AG04450 (cell line): ENCODE measurements at regions not wholly inside any gene's neighbourhood (a gene's known extent, or its start where the extent isn't known, plus 50 kb on each side); places are given as distances from the start of the nearest gene placed in this dataset.

Experiments
- CTCF ChIA-PET: fragments of 300-600, 350-600 bp; formaldehyde crosslinking; extraction: SDS; loops from one replicate; lab custom pipeline; 2022; ENCODE audit warnings: antibody characterized with exemption, inconsistent platforms; lab: Charles Lee
- POLR2A ChIA-PET: fragments of 350-600 bp; formaldehyde crosslinking; extraction: SDS; loops from one replicate; lab custom pipeline; 2021; ENCODE audit warnings: antibody characterized with exemption, inconsistent platforms; lab: Yijun Ruan, JAX
- DNase-seq: peaks from one replicate; pipeline ENCODE4 v3.0.0-alpha.2; 2011; ENCODE audit warnings: low read depth, low spot score
- H3K27ac ChIP-seq: one replicate; pipeline ENCODE4 v1.5.1; 2012; ENCODE audit warnings: low read depth, low read length, control low read depth
- H3K27me3 ChIP-seq: one replicate; pipeline ENCODE4 v1.6.0; 2012; ENCODE audit warnings: low read length; ENCODE audit not compliant: control insufficient read depth, insufficient read depth
- H3K4me3 ChIP-seq: 2 replicates; pipeline ENCODE4 v1.5.1; 2011; ENCODE audit warnings: mild to moderate bottlenecking, low read depth, low read length, control low read depth
- H3K9me3 ChIP-seq: 2 replicates; pipeline ENCODE4 v1.5.1; 2012; ENCODE audit warnings: low read length; ENCODE audit not compliant: control insufficient read depth, insufficient read depth
- CTCF ChIP-seq: IDR thresholded peaks from 2 replicates; pipeline ENCODE4 v1.5.1; 2011; ENCODE audit warnings: low read depth, low read length, control low read depth, inconsistent platforms

GRCh38 chr1:95650631-95651030, 416.6 kb downstream of the RWDD3 start:
- Histone ChIP-seq H3K9me3 (no peaks in the 10 kb centered on the region), H3K27ac (no peak overlapping the region)
- POLR2A ChIA-PET = no interaction called here

GRCh38 chr1:95652423-95652965, 418.5 kb downstream of the RWDD3 start:
- H3K4me3 ChIP-seq = no peak overlapping the region
- no peaks in the 10 kb centered on the region for H3K9me3 ChIP-seq
- POLR2A ChIA-PET = no interaction called here
- H3K27ac ChIP-seq = no peak overlapping the region
- CTCF ChIA-PET = no interaction called here
- no peaks in the 10 kb centered on the region for H3K27me3 ChIP-seq
- no peak for DNase-seq
- no peak for TF ChIP-seq CTCF

More at GRCh38 chr1:95650631-95651030, 416.6 kb downstream of the RWDD3 start:
- H3K27me3 ChIP-seq = no peaks in the 10 kb centered on the region
- CTCF ChIA-PET = no interaction called here
- no peak for DNase-seq
- no peak overlapping the region for H3K4me3 ChIP-seq
- no peak for TF ChIP-seq CTCF

- no peak for TF ChIP-seq CTCF
- CTCF ChIA-PET = no interaction called here
- DNase-seq = no peak
- Histone ChIP-seq H3K9me3 (no peaks in the 10 kb centered on the region), H3K4me3 (no peak overlapping the region), H3K27me3 (no peaks in the 10 kb centered on the region), H3K27ac (no peak overlapping the region)
- POLR2A ChIA-PET = no interaction called here
Observed at GRCh38 chr1:95653618-95654017, 419.6 kb downstream of the RWDD3 start.

- CTCF ChIA-PET = no interaction called here
- TF ChIP-seq CTCF = no peak
- POLR2A ChIA-PET = no interaction called here
- Histone ChIP-seq H3K27me3 (no peaks in the 10 kb centered on the region), H3K27ac (no peak overlapping the region), H3K4me3 (no peak overlapping the region), H3K9me3 (no peaks in the 10 kb centered on the region)
- no peak for DNase-seq
Observed at GRCh38 chr1:95655321-95656020, 421.5 kb downstream of the RWDD3 start.

- ChIA-PET CTCF (no interaction called here), POLR2A (no interaction called here)
- H3K27me3 ChIP-seq = no peaks in the 10 kb centered on the region
Observed at GRCh38 chr1:95657248-95657647, 423.2 kb downstream of the RWDD3 start.

More at GRCh38 chr1:95657248-95657647, 423.2 kb downstream of the RWDD3 start:
- Histone ChIP-seq H3K9me3 (no peaks in the 10 kb centered on the region), H3K4me3 (no peak overlapping the region), H3K27ac (no peak overlapping the region)
- DNase-seq = no peak
- TF ChIP-seq CTCF = no peak
